Neural cell (in vitro differentiated cells): ENCODE measurements at regions not wholly inside any gene's neighbourhood (a gene's known extent, or its start where the extent isn't known, plus 50 kb on each side); places are given as distances from the start of the nearest gene placed in this dataset.

Experiments used
- EZH2 ChIP-seq: fragments of 200-600, 300-800 bp; shearing (Covaris generic), sonication (generic); IDR thresholded peaks from 2 replicates; pipeline ENCODE4 v1.6.1; 2014; ENCODE audit warnings: antibody characterized with exemption, low read length, borderline replicate concordance, mild to moderate bottlenecking; ENCODE audit not compliant: insufficient read depth, poor library complexity, severe bottlenecking
- MXI1 ChIP-seq: fragments of 450-650 bp; conservative IDR thresholded peaks from 2 replicates; pipeline ENCODE4 v1.6.1; 2014; ENCODE audit warnings: antibody characterized with exemption, mild to moderate bottlenecking; ENCODE audit not compliant: poor library complexity, severe bottlenecking
- SMC3 ChIP-seq: fragments of 450-650 bp; conservative IDR thresholded peaks from 2 replicates; pipeline ENCODE4 v1.6.1; 2014; ENCODE audit warnings: antibody characterized with exemption, mild to moderate bottlenecking, moderate library complexity; ENCODE audit not compliant: poor library complexity
- TAF1 ChIP-seq: IDR thresholded peaks from 2 replicates; pipeline ENCODE4 v1.6.1; 2012; ENCODE audit warnings: low read depth
- TF ChIP-seq, protein P1 (sequence below): fragments of 450-650 bp; IDR thresholded peaks from 2 replicates; pipeline ENCODE4 v1.5.1; 2014; ENCODE audit warnings: antibody characterized with exemption, mild to moderate bottlenecking, moderate library complexity; ENCODE audit not compliant: poor library complexity, severe bottlenecking
- TF ChIP-seq, protein P2 (sequence below): IDR thresholded peaks from 2 replicates; pipeline ENCODE4 v1.6.1; 2012; ENCODE audit warnings: borderline replicate concordance

DNA sequence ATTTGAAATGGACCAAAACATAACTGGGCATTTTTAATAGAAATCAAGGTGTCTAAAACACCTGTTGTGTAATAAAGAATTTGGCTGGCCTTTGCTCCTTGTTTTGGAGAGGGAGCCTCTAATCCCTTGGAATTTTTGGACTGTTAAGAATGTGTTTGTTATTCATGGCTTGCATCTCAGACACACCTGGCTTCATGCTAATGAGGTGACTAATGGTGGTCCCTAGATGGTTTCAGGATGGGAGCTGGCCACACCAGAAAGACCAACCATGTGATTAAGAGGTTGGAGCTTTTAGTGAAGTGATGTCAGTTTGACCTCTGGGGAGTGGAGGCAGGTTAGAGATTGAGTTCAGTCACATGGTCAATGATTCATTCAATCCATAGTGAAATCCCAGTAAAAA, 328.4 kb downstream of the DHX35 start:
- TF ChIP-seq, protein P1, sequence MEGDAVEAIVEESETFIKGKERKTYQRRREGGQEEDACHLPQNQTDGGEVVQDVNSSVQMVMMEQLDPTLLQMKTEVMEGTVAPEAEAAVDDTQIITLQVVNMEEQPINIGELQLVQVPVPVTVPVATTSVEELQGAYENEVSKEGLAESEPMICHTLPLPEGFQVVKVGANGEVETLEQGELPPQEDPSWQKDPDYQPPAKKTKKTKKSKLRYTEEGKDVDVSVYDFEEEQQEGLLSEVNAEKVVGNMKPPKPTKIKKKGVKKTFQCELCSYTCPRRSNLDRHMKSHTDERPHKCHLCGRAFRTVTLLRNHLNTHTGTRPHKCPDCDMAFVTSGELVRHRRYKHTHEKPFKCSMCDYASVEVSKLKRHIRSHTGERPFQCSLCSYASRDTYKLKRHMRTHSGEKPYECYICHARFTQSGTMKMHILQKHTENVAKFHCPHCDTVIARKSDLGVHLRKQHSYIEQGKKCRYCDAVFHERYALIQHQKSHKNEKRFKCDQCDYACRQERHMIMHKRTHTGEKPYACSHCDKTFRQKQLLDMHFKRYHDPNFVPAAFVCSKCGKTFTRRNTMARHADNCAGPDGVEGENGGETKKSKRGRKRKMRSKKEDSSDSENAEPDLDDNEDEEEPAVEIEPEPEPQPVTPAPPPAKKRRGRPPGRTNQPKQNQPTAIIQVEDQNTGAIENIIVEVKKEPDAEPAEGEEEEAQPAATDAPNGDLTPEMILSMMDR = no peak
- TF ChIP-seq, protein P2, sequence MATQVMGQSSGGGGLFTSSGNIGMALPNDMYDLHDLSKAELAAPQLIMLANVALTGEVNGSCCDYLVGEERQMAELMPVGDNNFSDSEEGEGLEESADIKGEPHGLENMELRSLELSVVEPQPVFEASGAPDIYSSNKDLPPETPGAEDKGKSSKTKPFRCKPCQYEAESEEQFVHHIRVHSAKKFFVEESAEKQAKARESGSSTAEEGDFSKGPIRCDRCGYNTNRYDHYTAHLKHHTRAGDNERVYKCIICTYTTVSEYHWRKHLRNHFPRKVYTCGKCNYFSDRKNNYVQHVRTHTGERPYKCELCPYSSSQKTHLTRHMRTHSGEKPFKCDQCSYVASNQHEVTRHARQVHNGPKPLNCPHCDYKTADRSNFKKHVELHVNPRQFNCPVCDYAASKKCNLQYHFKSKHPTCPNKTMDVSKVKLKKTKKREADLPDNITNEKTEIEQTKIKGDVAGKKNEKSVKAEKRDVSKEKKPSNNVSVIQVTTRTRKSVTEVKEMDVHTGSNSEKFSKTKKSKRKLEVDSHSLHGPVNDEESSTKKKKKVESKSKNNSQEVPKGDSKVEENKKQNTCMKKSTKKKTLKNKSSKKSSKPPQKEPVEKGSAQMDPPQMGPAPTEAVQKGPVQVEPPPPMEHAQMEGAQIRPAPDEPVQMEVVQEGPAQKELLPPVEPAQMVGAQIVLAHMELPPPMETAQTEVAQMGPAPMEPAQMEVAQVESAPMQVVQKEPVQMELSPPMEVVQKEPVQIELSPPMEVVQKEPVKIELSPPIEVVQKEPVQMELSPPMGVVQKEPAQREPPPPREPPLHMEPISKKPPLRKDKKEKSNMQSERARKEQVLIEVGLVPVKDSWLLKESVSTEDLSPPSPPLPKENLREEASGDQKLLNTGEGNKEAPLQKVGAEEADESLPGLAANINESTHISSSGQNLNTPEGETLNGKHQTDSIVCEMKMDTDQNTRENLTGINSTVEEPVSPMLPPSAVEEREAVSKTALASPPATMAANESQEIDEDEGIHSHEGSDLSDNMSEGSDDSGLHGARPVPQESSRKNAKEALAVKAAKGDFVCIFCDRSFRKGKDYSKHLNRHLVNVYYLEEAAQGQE = no peak
- no peak for TF ChIP-seq SMC3
- TF ChIP-seq EZH2 = no peak
- TF ChIP-seq MXI1 = no peak
- no peak for TF ChIP-seq TAF1
